HepG2 (cell line): ENCODE measurements at regions not wholly inside any gene's neighbourhood (a gene's known extent, or its start where the extent isn't known, plus 50 kb on each side); places are given as distances from the start of the nearest gene placed in this dataset.

Experiments used
- RAD21 ChIP-seq: fragments of 450-650 bp; formaldehyde crosslinking; IDR thresholded peaks from 2 replicates; pipeline ENCODE4 v1.5.0; 2020; ENCODE audit warnings: mild to moderate bottlenecking
- TF ChIP-seq, protein P1 (sequence below): sonication (generic); formaldehyde crosslinking; IDR thresholded peaks from 2 replicates; pipeline ENCODE4 v1.5.0; 2020; ENCODE audit warnings: mild to moderate bottlenecking, missing genetic modification reagents, moderate library complexity

DNA sequence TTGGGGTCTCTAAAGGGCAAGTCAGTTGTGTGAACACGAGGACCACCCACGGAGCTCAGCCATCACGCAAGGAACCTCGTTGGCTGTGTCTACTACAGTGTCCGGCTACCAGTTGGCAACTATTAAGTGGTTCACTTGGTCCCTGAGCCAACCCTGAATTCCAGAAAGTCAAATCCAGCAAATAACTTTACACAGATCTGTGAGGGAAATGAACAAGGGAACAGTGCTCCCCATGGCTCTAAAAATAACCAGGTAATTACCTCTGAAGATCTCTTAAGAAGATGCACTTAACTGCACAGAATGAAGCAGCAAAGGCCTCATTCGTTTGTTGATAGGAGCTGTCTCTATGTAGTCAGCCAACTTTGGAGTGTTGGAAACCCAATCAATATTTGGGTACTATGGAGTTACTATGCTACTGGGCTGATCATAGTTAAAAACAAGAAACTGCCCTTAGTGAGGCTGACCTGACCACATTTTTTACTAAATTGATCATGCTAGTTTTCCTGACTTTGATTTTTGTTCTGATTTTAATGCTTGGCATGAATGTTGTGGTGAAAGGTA is 219.1 kb upstream of the LRIG1 start:
- TF ChIP-seq RAD21 (CRISPR knock-in tag): no peak
- TF ChIP-seq, protein P1, sequence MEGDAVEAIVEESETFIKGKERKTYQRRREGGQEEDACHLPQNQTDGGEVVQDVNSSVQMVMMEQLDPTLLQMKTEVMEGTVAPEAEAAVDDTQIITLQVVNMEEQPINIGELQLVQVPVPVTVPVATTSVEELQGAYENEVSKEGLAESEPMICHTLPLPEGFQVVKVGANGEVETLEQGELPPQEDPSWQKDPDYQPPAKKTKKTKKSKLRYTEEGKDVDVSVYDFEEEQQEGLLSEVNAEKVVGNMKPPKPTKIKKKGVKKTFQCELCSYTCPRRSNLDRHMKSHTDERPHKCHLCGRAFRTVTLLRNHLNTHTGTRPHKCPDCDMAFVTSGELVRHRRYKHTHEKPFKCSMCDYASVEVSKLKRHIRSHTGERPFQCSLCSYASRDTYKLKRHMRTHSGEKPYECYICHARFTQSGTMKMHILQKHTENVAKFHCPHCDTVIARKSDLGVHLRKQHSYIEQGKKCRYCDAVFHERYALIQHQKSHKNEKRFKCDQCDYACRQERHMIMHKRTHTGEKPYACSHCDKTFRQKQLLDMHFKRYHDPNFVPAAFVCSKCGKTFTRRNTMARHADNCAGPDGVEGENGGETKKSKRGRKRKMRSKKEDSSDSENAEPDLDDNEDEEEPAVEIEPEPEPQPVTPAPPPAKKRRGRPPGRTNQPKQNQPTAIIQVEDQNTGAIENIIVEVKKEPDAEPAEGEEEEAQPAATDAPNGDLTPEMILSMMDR (CRISPR knock-in tag): no peak
